HepG2 (cell line): ENCODE measurements at regions not wholly inside any gene's neighbourhood (a gene's known extent, or its start where the extent isn't known, plus 50 kb on each side); places are given as distances from the start of the nearest gene placed in this dataset.
"Not testable (repeated sequence)": the region's sequence is repeated elsewhere in the genome, so short reads cannot be mapped to it uniquely, and the experiment has no call there.

Experiments used
- DPF2 ChIP-seq: sonication (generic); formaldehyde crosslinking; IDR thresholded peaks from 2 replicates; pipeline ENCODE4 v1.4.0; 2020; ENCODE audit warnings: mild to moderate bottlenecking, low read depth, missing genetic modification reagents, borderline replicate concordance
- EED ChIP-seq: sonication (generic); formaldehyde crosslinking; IDR thresholded peaks from 2 replicates; pipeline ENCODE4 v1.5.0; 2020; ENCODE audit warnings: mild to moderate bottlenecking, missing genetic modification reagents
- FOXA1 ChIP-seq, 2 experiments: fragments of 450-650 bp in 1 of 2; sonication (generic) in 1 of 2; formaldehyde crosslinking in 1 of 2; IDR thresholded peaks; 2 replicates each; pipeline versions ENCODE4 v1.4.0 to v1.6.1; 2016 to 2020; ENCODE audit warnings: missing genetic modification reagents in 1 of 2
- HOXA3 ChIP-seq: sonication (generic); formaldehyde crosslinking; IDR thresholded peaks from 2 replicates; pipeline ENCODE4 v1.5.0; 2020; ENCODE audit warnings: missing genetic modification reagents
- MEIS2 ChIP-seq: sonication (generic); formaldehyde crosslinking; IDR thresholded peaks from 2 replicates; pipeline ENCODE4 v1.9.0; 2021; ENCODE audit warnings: mild to moderate bottlenecking, missing genetic modification reagents
- NAIF1 ChIP-seq: sonication (generic); formaldehyde crosslinking; IDR thresholded peaks from 2 replicates; pipeline ENCODE4 v1.5.0; 2020; ENCODE audit warnings: mild to moderate bottlenecking, missing genetic modification reagents, borderline replicate concordance
- TEAD3 ChIP-seq: optimal IDR thresholded peaks from 2 replicates; pipeline ENCODE3; 2016; ENCODE audit warnings: borderline replicate concordance
- ZFP90 ChIP-seq: sonication (generic); formaldehyde crosslinking; IDR thresholded peaks from 2 replicates; pipeline ENCODE4 v1.8.0; 2022; ENCODE audit warnings: missing genetic modification reagents, mild to moderate bottlenecking, inconsistent platforms, borderline replicate concordance
- ZMYM3 ChIP-seq: sonication (generic); formaldehyde crosslinking; IDR thresholded peaks from 2 replicates; pipeline ENCODE4 v1.5.1; 2020; ENCODE audit warnings: mild to moderate bottlenecking, missing genetic modification reagents
- ZNF143 ChIP-seq: sonication (generic); formaldehyde crosslinking; IDR thresholded peaks from 2 replicates; pipeline ENCODE4 v1.4.0; 2020; ENCODE audit warnings: missing genetic modification reagents
- ZNF772 ChIP-seq: sonication (generic); formaldehyde crosslinking; IDR thresholded peaks from 2 replicates; pipeline ENCODE4 v1.5.0; 2020; ENCODE audit warnings: mild to moderate bottlenecking, missing genetic modification reagents
- ZNF788 ChIP-seq: sonication (generic); formaldehyde crosslinking; IDR thresholded peaks from 2 replicates; pipeline ENCODE4 v1.5.0; 2020; ENCODE audit warnings: mild to moderate bottlenecking, missing genetic modification reagents, borderline replicate concordance
- ZSCAN30 ChIP-seq: sonication (generic); formaldehyde crosslinking; IDR thresholded peaks from 2 replicates; pipeline ENCODE4 v1.5.0; 2020; ENCODE audit warnings: mild to moderate bottlenecking, missing genetic modification reagents
- TF ChIP-seq, protein P1 (sequence below): sonication (generic); formaldehyde crosslinking; IDR thresholded peaks from 2 replicates; pipeline ENCODE4 v1.4.0; 2020; ENCODE audit warnings: mild to moderate bottlenecking, missing genetic modification reagents
- TF ChIP-seq, protein P2 (sequence below): IDR thresholded peaks from 2 replicates; pipeline ENCODE4 v1.4.0; 2020; ENCODE audit warnings: mild to moderate bottlenecking, missing genetic modification reagents
- TF ChIP-seq, protein P3 (sequence below): sonication (generic); formaldehyde crosslinking; IDR thresholded peaks from 2 replicates; pipeline ENCODE4 v1.4.0; 2020; ENCODE audit warnings: missing genetic modification reagents
- TF ChIP-seq, protein P4 (sequence below): sonication (generic); formaldehyde crosslinking; IDR thresholded peaks from 2 replicates; pipeline ENCODE4 v1.5.1; 2020; ENCODE audit warnings: missing genetic modification reagents, mild to moderate bottlenecking, borderline replicate concordance
- TF ChIP-seq, protein P5 (sequence below): IDR thresholded peaks from 2 replicates; pipeline ENCODE4 v1.6.1; 2016; ENCODE audit warnings: mild to moderate bottlenecking

DNA sequence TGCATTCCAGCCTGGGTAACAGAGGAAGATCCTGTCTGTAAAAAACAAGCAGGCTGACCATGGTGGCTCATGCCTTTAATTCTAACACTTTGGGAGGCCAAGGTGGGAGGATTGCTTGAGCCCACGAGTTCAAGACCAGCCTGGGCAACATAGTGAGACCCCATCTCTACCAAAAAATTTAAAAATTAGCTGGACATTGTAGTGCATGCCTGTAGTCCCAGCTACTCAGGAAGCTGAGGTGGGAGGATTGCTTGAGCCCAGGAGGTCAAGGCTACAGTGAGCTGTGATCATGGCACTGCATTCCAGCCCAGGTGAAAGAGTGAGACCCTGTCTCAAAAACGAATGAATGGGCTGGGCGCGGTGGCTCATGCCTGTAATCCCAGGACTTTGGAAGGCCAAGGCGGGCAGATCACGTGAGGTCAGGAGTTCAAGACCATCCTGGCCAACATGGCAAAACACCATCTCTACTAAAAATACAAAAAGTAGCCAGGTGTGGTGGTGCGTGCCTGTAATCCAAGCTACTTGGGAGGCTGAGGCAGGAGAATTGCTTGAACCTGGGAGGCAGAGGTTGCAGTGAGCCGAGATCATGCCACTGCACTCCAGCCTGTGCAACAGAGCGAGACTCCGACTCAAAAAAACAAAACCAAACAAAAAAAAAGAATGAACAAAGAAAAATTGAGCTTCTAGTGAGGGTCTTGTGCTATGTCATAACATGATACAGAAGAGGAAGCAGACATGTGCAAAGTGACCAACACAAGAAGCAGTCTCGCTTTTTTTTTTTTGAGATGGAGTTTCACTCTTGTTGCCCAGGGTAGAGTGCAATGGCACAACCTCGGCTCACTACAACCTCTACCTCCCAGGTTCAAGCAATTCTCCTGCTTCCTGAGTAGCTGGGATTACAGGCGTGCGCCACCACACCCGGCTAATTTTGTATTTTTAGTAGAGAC is 54.1 kb upstream of the NCOA3 start (continued):
- TF ChIP-seq ZSCAN30 (CRISPR knock-in tag) (0 out of 2 replicates have a peak, but pooled peaks have one; percentile 31), TEAD3 (CRISPR knock-in tag) (peak; percentile 90), MEIS2 (CRISPR knock-in tag) (0 out of 2 replicates have a peak, but pooled peaks have one; percentile 32), EED (CRISPR knock-in tag) (0 out of 2 replicates have a peak, but pooled peaks have one; percentile 52), ZNF772 (CRISPR knock-in tag) (0 out of 2 replicates have a peak, but pooled peaks have one; percentile 51), ZNF788 (0 out of 2 replicates have a peak, but pooled peaks have one; percentile 40), DPF2 (CRISPR knock-in tag) (0 out of 2 replicates have a peak, but pooled peaks have one; percentile 31), ZMYM3 (CRISPR knock-in tag) (peak; percentile 88), NAIF1 (CRISPR knock-in tag) (peak; percentile 63; the same call in 1 of the 2 replicates), ZNF143 (CRISPR knock-in tag) (0 out of 2 replicates have a peak, but pooled peaks have one; percentile 19), HOXA3 (CRISPR knock-in tag) (peak; percentile 46; the same call in 1 of the 2 replicates), ZFP90 (CRISPR knock-in tag) (0 out of 2 replicates have a peak, but pooled peaks have one; percentile 18), FOXA1 (CRISPR knock-in tag; IDR thresholded peaks at IDR 0.05) (0 out of 2 replicates have a peak, but pooled peaks have one; percentile 5)
- TF ChIP-seq, protein P1, sequence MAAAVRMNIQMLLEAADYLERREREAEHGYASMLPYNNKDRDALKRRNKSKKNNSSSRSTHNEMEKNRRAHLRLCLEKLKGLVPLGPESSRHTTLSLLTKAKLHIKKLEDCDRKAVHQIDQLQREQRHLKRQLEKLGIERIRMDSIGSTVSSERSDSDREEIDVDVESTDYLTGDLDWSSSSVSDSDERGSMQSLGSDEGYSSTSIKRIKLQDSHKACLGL (CRISPR knock-in tag): 0 out of 2 replicates have a peak, but pooled peaks have one; percentile 32
- TF ChIP-seq, protein P2, sequence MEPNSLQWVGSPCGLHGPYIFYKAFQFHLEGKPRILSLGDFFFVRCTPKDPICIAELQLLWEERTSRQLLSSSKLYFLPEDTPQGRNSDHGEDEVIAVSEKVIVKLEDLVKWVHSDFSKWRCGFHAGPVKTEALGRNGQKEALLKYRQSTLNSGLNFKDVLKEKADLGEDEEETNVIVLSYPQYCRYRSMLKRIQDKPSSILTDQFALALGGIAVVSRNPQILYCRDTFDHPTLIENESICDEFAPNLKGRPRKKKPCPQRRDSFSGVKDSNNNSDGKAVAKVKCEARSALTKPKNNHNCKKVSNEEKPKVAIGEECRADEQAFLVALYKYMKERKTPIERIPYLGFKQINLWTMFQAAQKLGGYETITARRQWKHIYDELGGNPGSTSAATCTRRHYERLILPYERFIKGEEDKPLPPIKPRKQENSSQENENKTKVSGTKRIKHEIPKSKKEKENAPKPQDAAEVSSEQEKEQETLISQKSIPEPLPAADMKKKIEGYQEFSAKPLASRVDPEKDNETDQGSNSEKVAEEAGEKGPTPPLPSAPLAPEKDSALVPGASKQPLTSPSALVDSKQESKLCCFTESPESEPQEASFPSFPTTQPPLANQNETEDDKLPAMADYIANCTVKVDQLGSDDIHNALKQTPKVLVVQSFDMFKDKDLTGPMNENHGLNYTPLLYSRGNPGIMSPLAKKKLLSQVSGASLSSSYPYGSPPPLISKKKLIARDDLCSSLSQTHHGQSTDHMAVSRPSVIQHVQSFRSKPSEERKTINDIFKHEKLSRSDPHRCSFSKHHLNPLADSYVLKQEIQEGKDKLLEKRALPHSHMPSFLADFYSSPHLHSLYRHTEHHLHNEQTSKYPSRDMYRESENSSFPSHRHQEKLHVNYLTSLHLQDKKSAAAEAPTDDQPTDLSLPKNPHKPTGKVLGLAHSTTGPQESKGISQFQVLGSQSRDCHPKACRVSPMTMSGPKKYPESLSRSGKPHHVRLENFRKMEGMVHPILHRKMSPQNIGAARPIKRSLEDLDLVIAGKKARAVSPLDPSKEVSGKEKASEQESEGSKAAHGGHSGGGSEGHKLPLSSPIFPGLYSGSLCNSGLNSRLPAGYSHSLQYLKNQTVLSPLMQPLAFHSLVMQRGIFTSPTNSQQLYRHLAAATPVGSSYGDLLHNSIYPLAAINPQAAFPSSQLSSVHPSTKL (CRISPR knock-in tag): peak; percentile 60
- TF ChIP-seq, protein P3, sequence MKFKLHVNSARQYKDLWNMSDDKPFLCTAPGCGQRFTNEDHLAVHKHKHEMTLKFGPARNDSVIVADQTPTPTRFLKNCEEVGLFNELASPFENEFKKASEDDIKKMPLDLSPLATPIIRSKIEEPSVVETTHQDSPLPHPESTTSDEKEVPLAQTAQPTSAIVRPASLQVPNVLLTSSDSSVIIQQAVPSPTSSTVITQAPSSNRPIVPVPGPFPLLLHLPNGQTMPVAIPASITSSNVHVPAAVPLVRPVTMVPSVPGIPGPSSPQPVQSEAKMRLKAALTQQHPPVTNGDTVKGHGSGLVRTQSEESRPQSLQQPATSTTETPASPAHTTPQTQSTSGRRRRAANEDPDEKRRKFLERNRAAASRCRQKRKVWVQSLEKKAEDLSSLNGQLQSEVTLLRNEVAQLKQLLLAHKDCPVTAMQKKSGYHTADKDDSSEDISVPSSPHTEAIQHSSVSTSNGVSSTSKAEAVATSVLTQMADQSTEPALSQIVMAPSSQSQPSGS (CRISPR knock-in tag): 0 out of 2 replicates have a peak, but pooled peaks have one; percentile 27
- TF ChIP-seq, protein P4, sequence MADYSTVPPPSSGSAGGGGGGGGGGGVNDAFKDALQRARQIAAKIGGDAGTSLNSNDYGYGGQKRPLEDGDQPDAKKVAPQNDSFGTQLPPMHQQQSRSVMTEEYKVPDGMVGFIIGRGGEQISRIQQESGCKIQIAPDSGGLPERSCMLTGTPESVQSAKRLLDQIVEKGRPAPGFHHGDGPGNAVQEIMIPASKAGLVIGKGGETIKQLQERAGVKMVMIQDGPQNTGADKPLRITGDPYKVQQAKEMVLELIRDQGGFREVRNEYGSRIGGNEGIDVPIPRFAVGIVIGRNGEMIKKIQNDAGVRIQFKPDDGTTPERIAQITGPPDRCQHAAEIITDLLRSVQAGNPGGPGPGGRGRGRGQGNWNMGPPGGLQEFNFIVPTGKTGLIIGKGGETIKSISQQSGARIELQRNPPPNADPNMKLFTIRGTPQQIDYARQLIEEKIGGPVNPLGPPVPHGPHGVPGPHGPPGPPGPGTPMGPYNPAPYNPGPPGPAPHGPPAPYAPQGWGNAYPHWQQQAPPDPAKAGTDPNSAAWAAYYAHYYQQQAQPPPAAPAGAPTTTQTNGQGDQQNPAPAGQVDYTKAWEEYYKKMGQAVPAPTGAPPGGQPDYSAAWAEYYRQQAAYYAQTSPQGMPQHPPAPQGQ (CRISPR knock-in tag): 0 out of 2 replicates have a peak, but pooled peaks have one; percentile 64
- TF ChIP-seq, protein P5, sequence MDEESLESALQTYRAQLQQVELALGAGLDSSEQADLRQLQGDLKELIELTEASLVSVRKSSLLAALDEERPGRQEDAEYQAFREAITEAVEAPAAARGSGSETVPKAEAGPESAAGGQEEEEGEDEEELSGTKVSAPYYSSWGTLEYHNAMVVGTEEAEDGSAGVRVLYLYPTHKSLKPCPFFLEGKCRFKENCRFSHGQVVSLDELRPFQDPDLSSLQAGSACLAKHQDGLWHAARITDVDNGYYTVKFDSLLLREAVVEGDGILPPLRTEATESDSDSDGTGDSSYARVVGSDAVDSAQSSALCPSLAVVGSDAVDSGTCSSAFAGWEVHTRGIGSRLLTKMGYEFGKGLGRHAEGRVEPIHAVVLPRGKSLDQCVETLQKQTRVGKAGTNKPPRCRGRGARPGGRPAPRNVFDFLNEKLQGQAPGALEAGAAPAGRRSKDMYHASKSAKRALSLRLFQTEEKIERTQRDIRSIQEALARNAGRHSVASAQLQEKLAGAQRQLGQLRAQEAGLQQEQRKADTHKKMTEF (CRISPR knock-in tag): peak; percentile 29; the same call in 1 of the 2 replicates
- not testable (repeated sequence) for TF ChIP-seq FOXA1 (IDR thresholded peaks at IDR 0.05)
